ENCODE measurements at regions not wholly inside any gene's neighbourhood (a gene's known extent, or its start where the extent isn't known, plus 50 kb on each side); places are given as distances from the start of the nearest gene placed in this dataset.

- no peak overlapping the region for H3K9ac ChIP-seq (ENCODE audit: low read length in 3 of 3)
- FAIRE-seq (no peak), DNase-seq (no peak)
- H3K4me1 ChIP-seq (ENCODE audit: control insufficient read depth in 2 of 3, insufficient read depth in 2 of 3, low read depth in 1 of 3, low read length in 3 of 3): no peaks in the 10 kb centered on the region
- intact Hi-C loops (cut with DNase I): no loop called here
- TF ChIP-seq, protein P1, sequence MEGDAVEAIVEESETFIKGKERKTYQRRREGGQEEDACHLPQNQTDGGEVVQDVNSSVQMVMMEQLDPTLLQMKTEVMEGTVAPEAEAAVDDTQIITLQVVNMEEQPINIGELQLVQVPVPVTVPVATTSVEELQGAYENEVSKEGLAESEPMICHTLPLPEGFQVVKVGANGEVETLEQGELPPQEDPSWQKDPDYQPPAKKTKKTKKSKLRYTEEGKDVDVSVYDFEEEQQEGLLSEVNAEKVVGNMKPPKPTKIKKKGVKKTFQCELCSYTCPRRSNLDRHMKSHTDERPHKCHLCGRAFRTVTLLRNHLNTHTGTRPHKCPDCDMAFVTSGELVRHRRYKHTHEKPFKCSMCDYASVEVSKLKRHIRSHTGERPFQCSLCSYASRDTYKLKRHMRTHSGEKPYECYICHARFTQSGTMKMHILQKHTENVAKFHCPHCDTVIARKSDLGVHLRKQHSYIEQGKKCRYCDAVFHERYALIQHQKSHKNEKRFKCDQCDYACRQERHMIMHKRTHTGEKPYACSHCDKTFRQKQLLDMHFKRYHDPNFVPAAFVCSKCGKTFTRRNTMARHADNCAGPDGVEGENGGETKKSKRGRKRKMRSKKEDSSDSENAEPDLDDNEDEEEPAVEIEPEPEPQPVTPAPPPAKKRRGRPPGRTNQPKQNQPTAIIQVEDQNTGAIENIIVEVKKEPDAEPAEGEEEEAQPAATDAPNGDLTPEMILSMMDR (IDR thresholded peaks at IDR 0.05; ENCODE audit: borderline replicate concordance, extremely low read depth, insufficient read depth): no peak
- no peaks in the 10 kb centered on the region for H3K9me3 ChIP-seq (ENCODE audit: control insufficient read depth in 2 of 3, insufficient read depth in 1 of 3, low read length in 3 of 3)
- no peaks in the 10 kb centered on the region for H3K27me3 ChIP-seq (ENCODE audit: control insufficient read depth, insufficient read depth, low read length)
- no peak overlapping the region for H3K4me3 ChIP-seq (ENCODE audit: low read length in 3 of 3)
- H3K27ac ChIP-seq (ENCODE audit: low read depth in 2 of 2, low read length in 2 of 2): no peak overlapping the region
- H3K36me3 ChIP-seq (ENCODE audit: control insufficient read depth in 2 of 3, insufficient read depth in 3 of 3, low read length in 3 of 3): no peaks in the 10 kb centered on the region
Observed at GRCh38 chr6:148271711-148272439, 70.8 kb upstream of the SASH1 start.

GRCh38 chr6:148272597-148272996 lies 70.0 kb upstream of the SASH1 start:
- no peak for DNase-seq
- Histone ChIP-seq H3K27me3 (ENCODE audit: control insufficient read depth, insufficient read depth, low read length) (no peaks in the 10 kb centered on the region), H3K9me3 (ENCODE audit: control insufficient read depth in 2 of 3, insufficient read depth in 1 of 3, low read length in 3 of 3) (no peaks in the 10 kb centered on the region), H3K4me1 (ENCODE audit: control insufficient read depth in 2 of 3, insufficient read depth in 2 of 3, low read depth in 1 of 3, low read length in 3 of 3) (no peaks in the 10 kb centered on the region), H3K27ac (ENCODE audit: low read depth in 2 of 2, low read length in 2 of 2) (no peak overlapping the region), H3K36me3 (ENCODE audit: control insufficient read depth in 2 of 3, insufficient read depth in 3 of 3, low read length in 3 of 3) (no peaks in the 10 kb centered on the region), H3K4me3 (ENCODE audit: low read length in 3 of 3) (no peak overlapping the region), H3K9ac (ENCODE audit: low read length in 3 of 3) (no peak overlapping the region)
- intact Hi-C loops (cut with DNase I): no loop called here
- no peak for FAIRE-seq
- TF ChIP-seq, protein P1 (IDR thresholded peaks at IDR 0.05; ENCODE audit: borderline replicate concordance, extremely low read depth, insufficient read depth): no peak

DNA sequence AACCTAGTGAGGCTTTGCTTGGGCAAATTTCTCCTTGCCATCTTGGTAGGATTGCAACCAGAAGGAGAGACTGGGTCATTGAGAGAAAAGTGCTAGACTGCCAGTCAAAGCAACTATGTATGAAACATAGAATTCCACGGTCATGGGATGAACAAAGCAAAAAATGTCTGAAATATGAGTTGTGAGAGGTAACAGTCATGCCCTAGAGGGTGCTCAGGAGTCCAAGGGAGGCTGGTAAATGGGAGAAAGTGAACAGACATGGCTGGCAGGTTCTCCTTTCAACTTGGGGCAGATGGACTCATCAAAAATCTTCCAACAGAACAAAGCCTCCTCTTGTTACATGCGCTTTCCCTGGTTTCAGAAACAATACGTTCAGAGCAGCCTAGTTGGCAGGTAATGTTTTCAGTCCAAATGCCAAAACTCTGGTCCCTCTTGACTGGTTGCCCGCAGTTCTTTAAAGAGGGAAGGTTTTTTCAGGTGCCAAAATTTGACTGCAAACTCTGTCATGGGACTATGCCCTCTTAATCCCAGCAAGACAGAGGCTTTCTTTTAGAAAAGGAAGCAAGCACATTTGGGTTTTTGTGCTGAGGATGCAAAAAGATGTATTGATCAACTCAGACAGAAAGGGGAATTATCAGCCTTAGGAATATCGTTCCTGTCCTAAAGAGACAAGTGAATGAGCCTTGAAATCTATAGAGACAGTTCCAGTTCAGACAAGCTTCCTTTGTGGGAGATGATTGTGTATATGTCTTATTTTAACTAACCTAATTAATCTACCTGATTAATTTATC lies 68.5 kb upstream of the SASH1 start:
- Histone ChIP-seq H3K9ac (ENCODE audit: low read length in 3 of 3) (no peak overlapping the region), H3K27me3 (ENCODE audit: control insufficient read depth, insufficient read depth, low read length) (no peaks in the 10 kb centered on the region), H3K36me3 (ENCODE audit: control insufficient read depth in 2 of 3, insufficient read depth in 3 of 3, low read length in 3 of 3) (no peaks in the 10 kb centered on the region), H3K4me1 (ENCODE audit: control insufficient read depth in 2 of 3, insufficient read depth in 2 of 3, low read depth in 1 of 3, low read length in 3 of 3) (no peaks in the 10 kb centered on the region), H3K4me3 (ENCODE audit: low read length in 3 of 3) (no peak overlapping the region), H3K27ac (ENCODE audit: low read depth in 2 of 2, low read length in 2 of 2) (no peak overlapping the region), H3K9me3 (ENCODE audit: control insufficient read depth in 2 of 3, insufficient read depth in 1 of 3, low read length in 3 of 3) (no peaks in the 10 kb centered on the region)
- FAIRE-seq (no peak), DNase-seq (no peak)
- TF ChIP-seq, protein P1 (IDR thresholded peaks at IDR 0.05; ENCODE audit: borderline replicate concordance, extremely low read depth, insufficient read depth): no peak
- intact Hi-C loops (cut with DNase I): no loop called here

Data from kidney (tissue), 13 donors.